ENCODE measurements at regions not wholly inside any gene's neighbourhood (a gene's known extent, or its start where the extent isn't known, plus 50 kb on each side); places are given as distances from the start of the nearest gene placed in this dataset.
"Not testable (repeated sequence)": the region's sequence is repeated elsewhere in the genome, so short reads cannot be mapped to it uniquely, and the experiment has no call there.

DNA sequence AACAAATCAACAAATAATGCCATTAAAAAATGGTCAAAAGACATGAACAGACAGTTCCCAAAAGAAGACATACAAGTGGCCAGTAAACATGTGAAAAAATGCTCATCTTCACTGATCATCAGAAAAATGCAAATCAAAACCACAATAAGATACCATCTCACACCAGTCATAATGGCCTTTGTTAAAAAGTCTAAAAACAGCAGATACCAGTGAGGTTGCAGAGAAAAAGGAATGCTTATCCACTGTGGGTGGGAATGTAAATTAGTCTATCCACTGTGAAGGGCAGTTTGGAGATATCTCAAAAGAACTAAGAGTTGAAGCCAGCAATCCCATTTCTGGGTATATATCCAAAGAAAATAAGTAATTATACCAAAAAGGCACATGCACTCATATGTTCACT is 668.1 kb upstream of the CPEB2 start:
- no peak for DNase-seq (ENCODE audit: low read depth in 4 of 4, low spot score in 2 of 4)

DNA sequence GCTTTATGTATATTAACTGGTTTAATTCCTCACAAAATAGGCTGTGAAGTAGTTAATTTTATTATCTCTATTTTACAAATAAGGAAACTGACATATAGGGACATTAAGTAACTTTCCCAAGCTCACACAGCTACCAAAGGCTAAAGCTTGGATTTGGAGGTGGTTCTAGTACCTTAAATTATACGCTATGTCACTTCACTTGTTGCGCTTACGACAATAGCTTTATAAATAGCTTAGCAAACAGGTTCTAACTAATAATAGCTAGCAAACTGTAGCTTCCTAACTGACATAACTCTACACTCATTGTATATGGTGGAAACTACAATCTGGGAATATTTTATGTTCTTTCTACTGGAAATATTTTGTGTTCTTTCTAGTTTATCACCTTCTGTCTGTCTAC is 666.4 kb upstream of the CPEB2 start:
- no peak for DNase-seq (ENCODE audit: low read depth in 4 of 4, low spot score in 2 of 4)

DNA sequence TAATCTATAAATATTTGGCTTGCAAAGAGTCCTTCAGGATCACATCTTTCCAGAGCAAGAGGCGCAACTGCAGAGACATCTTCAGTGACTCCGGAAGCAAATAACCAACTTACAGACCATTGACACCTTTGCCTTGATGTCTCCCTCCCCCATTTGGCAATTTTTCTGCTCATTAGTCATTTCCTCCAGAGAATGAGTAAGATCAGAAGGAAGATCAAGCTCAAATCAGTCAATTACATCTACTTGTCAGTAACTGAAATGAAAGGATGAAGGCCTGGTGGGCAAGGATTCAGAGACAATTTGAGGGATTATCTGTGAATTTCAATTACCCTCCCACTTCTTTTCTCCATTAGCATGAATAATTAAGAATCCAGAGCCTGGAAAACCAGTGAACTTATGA is 665.6 kb upstream of the CPEB2 start:
- DNase-seq (ENCODE audit: low read depth in 4 of 4, low spot score in 2 of 4) = no peak

DNA sequence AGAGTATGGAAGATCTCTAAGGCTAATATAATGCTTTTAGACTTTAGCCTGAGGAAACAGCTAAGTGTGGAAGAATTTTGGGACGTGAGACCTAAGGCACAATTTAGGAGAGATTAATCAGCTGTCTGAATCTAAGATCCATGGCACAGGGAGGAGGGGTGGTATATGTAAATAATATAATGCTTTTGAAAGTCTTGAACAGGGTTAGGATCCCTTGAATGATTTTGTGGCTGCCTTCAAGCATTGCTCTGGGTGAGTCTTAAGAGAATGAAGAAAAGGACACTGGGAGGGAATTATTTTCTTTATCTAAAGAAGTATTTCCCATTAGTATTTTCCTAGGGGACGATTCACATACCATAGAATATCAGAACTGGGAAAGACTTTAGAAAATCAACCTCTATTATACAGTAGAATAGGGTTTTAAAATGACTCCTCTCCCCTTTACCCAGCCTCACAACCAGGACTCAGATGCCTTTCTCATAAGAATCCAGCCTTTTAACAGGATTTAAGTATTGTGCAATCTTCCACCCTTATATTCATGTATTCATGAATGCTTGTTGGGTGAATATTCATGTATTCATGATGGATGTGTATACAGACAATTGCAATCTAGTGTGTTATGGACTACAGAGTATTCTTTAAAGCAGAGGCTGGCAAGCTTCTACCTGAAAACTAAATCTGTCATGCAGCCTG is 664.2 kb upstream of the CPEB2 start:
- DNase-seq (ENCODE audit: low read depth in 4 of 4, low spot score in 2 of 4) = no peak

DNA sequence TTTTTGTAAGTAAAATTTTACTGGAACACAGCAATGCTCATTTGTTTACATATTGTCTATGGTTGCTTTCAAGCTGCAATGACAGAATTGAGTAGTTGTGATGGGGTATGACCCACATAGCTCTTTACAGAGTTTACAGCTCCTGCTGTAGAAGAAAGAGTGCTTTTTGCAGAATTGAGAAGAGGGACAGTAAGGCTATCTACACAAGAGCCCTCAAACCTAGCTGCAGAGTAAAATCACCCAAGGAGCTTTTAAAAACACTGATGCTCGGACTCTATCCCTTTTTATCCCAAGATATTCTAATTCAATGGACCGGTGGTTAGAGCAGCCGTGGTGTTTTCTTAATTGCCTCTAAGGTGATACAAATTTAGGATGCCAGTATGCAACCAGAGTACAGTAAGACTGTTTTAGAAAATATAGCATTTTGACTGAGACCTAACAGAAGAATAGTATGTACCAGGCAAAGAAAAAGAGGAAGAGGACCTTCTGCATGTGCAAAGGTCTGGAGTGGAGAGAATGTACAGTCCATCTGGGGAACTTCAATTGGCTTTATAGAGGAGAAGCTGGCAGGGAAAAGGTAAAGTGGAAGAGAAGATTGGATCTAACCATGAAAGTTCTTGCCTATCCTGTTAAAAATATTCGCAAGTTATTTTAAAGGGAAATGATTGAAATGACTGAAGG is 663.6 kb upstream of the CPEB2 start:
- DNase-seq (ENCODE audit: low read depth in 4 of 4, low spot score in 2 of 4) = no peak

DNA sequence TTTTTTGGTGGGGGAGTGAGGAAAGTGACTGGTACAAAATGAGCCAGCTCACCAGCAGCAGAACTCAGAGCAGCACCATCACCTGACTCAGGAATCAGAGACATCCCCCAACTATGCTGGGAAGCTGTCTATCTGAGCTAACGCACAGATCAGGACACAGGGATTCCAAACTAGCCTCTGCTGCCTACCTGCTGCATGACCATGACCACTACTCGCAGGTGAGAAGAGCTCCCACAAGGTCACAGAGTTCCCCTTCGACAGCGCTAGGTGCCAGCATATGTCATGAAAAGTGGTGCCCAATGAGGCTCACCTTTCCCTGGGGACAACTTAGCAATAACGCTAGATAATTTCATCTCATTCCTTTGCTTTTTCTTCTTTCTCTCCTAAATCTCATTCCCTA is 662.6 kb upstream of the CPEB2 start:
- no peak for DNase-seq (ENCODE audit: low read depth in 4 of 4, low spot score in 2 of 4)

DNA sequence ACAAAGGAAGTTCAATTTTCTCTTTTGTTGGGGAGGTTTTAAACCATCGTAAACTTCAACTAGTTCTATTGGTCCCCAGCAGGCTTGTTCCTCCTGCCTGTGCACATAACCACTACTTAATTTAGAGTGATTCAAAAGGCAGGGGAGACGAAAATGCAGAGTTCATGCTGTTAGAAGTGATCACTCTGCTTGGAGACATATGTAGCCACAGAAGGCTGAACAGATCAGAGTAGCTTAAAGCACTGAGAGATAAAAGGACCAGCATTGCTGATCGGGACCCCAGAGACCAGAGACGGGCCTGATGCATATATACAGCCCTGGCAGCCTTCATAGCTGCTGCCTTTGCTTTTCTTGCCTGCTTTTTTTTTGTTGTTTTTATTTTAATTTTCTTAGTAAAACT is 662.0 kb upstream of the CPEB2 start:
- no peak for DNase-seq (ENCODE audit: low read depth in 4 of 4, low spot score in 2 of 4)

DNA sequence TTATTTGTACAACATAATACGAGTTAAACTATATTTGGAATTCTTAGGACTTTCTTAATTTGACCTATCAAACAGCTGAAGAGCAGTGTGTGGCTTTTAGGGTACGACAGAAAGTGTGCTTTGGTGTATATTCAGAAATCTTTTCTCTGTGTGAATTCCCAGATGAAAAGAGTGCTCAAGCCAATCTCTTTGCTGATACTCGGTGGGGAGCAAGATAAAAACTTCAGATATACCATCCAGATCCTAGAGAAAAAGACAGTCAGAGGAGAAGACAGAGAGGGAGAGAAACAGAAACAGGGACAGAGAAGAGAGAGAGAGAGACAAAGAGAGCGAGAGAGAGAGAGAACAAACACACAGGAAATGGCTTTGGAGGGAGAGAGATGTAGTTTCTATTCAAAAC is 658.3 kb upstream of the CPEB2 start:
- no peak for DNase-seq (ENCODE audit: low read depth in 4 of 4, low spot score in 2 of 4)

DNA sequence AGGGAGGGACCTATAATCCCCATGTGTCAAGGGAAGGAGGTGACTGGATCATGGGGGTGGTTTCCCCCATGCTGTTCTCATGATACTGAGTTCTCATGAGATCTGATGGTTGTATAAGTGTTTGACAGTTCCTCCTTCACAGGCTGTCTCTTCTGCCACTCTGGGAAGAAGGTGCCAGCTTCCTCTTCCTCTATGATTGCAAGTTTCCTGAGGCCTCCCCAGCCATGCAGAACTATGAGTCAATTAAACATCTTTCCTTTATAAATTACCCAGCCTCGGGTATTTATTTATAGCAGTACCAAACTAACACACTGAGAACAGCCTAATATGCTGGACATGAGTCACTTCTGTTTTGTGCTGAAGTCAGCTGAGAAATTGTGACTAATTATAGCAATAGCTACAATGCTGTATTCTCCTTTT is 656.9 kb upstream of the CPEB2 start:
- no peak for DNase-seq (ENCODE audit: low read depth in 4 of 4, low spot score in 2 of 4)

DNA sequence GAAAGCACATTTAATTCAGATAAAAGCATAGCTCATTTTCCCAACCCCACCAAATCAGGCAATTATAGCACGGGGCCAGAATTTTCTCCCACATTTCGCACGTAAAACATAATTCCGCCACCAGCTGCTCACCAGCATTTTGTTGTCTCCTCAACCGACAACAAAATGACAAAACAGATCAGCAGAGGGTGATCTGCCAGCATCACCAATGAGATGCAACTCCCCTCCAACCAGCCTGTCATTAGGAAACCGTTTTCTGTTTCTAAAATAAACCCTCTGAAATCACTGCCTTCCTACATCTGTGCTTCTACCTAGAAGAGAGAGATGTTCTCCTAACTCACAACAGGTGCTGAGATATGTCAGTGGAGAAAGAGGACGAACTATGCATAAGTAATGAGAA is 654.8 kb upstream of the CPEB2 start:
- DNase-seq (ENCODE audit: low read depth in 4 of 4, low spot score in 2 of 4) = no peak

DNA sequence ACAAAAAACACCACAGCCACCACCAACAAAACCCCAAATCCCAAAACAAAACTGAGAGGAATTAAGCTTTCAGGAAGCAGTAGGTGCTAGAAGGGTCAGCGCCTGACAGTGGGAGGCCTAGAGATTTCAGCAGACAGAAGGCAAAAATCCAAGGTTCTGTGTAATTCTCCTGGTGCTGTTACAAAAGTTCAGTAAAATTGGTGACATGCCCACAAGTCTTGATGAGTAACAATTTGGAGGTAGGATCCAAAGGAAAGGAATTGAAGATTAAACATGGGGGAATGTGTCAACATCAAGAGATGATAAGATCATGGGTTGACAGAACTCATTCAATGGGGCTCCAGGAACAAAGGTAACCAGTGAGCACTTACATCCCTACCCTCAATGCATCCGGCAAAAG is 653.8 kb upstream of the CPEB2 start:
- no peak for DNase-seq (ENCODE audit: low read depth in 4 of 4, low spot score in 2 of 4)

DNA sequence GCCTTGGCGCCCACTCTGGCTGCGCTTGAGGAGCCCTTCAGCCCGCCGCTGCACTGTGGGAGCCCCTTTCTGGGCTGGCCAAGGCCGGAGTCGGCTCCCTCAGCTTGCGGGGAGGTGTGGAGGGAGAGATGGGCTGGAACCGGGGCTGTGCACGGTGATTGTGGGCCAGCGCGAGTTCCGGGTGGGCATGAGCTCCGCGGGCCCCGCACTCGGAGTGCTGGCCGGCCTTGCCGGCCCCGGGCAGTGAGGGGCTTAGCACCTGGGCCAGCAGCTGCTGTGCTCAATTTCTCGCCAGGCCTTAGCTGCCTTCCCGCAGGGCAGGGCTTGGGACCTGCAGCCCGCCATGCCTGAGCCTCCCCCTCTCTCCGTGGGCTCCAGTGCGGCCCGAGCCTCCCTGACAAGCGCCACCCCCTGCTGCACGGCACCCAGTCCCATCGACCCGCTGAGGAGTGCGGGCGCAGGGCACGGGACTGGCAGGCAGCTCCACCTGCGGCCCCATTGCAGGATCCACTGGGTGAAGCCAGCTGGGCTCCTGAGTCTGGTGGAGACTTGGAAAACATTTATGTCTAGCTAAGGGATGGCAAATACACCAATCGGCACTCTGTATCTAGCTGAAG is 643.6 kb upstream of the CPEB2 start:
- not testable (repeated sequence) for DNase-seq (ENCODE audit: low read depth in 4 of 4, low spot score in 2 of 4)

DNA sequence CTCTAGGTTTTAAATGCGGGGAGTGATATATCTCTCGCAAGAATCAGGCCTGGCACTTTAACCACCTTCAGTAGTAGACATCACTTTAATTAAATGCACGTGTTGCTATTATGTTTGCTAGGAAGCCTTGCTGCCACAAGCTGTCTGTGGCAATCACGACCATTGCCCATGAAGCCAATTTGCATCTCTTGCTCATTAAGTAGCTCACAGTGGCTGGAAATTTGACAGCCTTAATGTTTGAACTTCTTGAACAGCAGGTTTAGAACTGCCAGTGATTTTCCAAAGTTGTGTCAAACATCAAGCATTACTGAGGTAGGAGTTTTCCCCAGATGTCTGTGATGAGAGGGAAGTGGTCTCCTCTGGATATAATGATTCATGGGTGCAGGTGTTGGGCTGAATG is 642.3 kb upstream of the CPEB2 start:
- no peak for DNase-seq (ENCODE audit: low read depth in 4 of 4, low spot score in 2 of 4)

DNA sequence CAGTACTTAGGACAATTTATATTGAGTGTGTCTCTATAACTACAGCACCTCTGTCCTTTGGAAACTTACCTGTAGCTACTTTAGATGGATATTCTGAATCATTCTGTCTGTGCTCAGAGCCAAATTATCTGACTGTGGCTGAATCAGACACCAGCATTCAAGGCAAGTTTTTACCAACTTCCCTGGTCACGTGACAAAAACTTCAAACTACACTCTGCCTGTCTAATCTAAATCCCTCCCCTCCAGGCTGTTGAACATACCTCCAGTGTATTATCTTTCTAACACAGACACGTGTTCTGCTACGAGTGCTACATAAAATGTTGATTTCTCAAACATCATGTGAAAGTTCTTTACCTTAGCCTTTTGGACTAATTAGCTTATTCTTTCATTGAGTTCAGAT is 641.2 kb upstream of the CPEB2 start:
- no peak for DNase-seq (ENCODE audit: low read depth in 4 of 4, low spot score in 2 of 4)

DNA sequence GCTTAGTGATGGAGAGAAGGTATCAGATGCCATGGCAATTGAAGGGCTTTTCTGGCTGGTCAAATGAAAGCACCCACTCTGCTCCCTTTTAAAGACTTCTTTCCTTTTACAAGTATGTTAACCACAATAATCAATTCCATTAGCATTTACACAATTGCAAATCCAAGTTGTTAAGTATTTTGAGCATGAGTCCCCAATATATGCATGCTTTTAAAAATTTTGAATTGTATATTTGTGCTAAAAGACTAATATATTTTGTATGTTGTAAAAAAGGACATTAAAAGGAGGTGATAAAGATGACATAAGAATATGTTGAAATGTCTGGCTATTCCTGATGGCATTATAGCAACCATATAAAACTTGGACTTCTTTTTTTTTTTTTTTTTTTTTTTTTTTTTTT is 639.9 kb upstream of the CPEB2 start:
- no peak for DNase-seq (ENCODE audit: low read depth in 4 of 4, low spot score in 2 of 4)

DNA sequence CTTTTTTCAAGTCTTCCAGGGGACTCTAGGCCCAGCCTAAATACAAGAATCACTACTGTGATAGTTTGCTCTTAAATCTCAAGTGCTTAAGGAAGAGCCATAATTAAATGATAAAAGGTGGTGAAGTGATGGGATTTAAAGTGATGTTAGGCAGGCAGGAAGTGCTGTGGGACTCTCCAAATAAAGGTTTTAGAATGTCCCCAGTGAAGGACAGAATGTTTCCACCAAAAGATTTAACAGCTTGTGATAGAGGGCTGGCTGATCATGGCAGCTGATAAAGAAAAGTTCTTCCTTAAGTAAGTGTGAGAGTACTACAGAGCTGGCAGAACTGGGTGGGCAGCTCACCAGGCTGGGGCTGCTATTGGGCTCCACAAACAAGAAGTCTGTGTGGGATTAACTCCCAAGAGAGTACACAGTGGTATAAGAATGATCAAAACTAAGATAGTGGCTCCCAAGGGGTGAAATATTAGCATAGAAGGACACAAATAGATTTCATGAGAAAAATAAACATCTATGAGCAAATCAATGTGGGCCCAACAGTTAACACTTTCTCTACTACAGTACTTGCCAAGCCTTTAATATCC is 637.2 kb upstream of the CPEB2 start:
- no peak for DNase-seq (ENCODE audit: low read depth in 4 of 4, low spot score in 2 of 4)

DNA sequence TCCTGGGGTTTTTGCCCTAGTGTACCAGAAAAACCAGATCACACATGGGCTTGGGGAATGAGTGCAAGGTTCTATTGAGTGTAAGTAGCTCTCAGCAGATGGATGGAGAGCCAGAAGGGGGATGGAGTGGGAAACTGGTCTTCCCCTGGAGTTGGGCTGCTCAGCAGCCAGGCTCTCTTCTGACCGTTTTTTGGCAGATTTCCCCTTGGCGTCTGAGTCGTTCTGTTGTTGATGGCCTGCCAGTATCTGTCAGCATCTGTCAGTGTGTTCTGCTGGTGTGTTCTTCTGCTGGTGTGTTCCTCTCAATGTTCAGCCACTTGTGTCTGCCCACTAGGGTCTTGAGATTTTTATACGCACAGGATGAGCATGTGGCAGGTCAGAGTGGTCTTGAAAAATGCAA is 633.9 kb upstream of the CPEB2 start:
- no peak for DNase-seq (ENCODE audit: low read depth in 4 of 4, low spot score in 2 of 4)

DNA sequence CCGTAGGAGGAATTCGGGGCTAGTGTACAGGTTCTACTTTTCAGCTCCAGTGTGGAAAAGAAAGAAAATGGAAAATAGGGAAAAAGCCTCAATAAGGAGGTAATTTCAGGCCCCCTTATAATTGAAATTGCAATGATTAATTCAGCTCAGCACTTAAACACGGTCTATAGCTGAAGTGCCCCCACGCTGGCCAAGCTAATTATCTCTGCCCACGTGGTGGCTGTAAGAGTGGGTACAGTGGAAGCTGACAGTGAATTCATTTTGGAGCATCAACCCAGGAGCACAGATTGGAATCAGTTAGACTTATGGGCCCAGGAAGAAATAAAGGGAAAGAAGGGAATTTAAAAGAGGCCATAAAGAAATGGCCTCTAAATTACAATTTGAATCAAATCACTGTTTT is 631.1 kb upstream of the CPEB2 start:
- DNase-seq (ENCODE audit: low read depth in 4 of 4, low spot score in 2 of 4) = no peak

DNA sequence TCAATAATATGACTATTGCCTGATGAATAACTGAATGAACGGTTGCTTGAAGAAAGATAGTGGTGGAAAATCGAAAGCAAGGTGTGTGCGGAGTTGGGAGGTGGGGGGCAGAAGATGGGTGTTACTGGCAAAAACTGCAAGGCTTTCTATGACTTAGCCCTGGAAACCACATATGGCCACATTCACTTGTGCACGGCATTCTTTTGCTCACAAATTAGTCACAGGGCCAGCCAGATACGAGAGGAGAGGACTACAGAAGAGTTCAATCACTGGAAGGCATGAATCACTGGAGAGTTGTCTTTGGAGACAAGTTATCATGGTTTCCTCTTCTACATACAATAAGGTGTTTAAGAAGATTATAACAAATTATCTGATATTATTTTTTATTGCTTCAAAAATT is 626.5 kb upstream of the CPEB2 start:
- DNase-seq (ENCODE audit: low read depth in 4 of 4, low spot score in 2 of 4) = no peak

DNA sequence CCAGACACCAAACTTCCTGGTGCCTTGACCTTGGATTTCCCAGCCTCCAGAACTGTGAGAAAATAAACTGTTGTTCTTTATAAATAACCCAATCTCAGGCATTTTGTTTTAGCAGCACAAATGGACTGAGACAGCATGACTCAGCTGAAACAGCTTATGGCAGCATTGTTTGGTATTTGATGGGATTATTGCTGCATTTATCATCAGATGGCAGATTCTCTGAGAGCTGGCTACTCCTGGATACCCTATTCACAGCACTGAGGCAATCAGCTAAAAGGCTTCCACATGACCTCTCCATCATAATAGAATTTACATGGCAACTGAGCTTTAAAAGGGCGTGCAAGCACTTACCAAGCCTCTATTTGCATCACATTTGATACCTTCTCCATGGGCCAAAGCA is 623.1 kb upstream of the CPEB2 start:
- DNase-seq (ENCODE audit: low read depth in 4 of 4, low spot score in 2 of 4) = no peak

DNA sequence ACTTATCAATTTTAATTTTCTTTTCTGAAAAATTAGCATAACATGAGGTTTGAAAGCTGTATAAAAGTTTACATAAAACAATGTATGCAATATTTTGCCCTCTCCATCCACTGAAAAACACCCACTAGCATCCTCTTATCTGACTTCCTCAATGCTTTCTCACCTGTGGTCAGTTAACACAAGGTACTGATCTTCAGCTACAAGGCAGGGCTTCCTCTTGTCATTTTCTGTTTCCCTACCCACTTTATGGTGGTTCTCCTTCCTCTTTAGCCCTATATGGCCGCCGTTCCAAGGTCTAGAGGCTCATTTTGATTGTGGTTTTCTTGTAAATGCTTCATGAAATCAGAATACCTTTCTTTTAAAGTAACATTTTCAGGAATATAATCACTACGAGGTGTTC is 618.6 kb upstream of the CPEB2 start:
- DNase-seq (ENCODE audit: low read depth in 4 of 4, low spot score in 2 of 4) = no peak

DNA sequence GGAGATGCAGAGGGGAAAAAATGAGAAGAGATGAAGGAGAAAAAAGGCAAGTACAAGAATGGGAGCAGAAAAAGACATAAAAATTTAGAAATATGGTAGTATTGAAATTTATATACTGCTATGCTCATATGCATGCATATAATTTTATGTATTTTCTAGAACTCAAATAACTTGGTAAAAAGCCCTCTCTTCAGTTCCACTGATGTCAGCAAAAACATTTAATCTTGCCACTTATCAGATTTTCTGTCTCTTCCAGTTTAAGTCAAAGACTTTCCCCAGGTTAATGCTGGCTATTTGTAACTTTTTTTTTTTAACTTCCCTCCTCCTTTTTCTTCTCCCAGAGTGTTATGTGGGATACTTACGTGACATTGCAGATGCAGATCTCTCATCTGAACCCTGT is 617.5 kb upstream of the CPEB2 start:
- DNase-seq (ENCODE audit: low read depth in 4 of 4, low spot score in 2 of 4) = no peak

All from left renal cortex interstitium (tissue), 4 donors.